ENCODE measurements at regions not wholly inside any gene's neighbourhood (a gene's known extent, or its start where the extent isn't known, plus 50 kb on each side); places are given as distances from the start of the nearest gene placed in this dataset.

- no peak for DNase-seq
Measured at GRCh38 chr10:84075226-84076046, 63.9 kb upstream of the GHITM start.

GRCh38 chr10:84076047-84076388 is 63.3 kb upstream of the GHITM start:
- DNase-seq, result no peak

GRCh38 chr10:84076540-84077195 is 62.6 kb upstream of the GHITM start:
- DNase-seq, result no peak

- DNase-seq, result no peak
Measured at GRCh38 chr10:84077768-84078167, 61.5 kb upstream of the GHITM start.

- no peak for DNase-seq
Measured at GRCh38 chr10:84078771-84079170, 60.5 kb upstream of the GHITM start.

GRCh38 chr10:84084342-84084741 is 55.0 kb upstream of the GHITM start:
- DNase-seq, result no peak

- no peak for DNase-seq
Measured at GRCh38 chr10:84087202-84087601, 52.1 kb upstream of the GHITM start.

- DNase-seq, result no peak
Measured at GRCh38 chr10:84088626-84089025, 50.7 kb upstream of the GHITM start.

- no peak for DNase-seq
Measured at GRCh38 chr10:84089162-84089561, 50.1 kb upstream of the GHITM start.

Measured in activated naive CD4-positive, alpha-beta T cell (primary cell).